Smooth muscle cell of the brain vasculature (primary cell): ENCODE measurements at regions not wholly inside any gene's neighbourhood (a gene's known extent, or its start where the extent isn't known, plus 50 kb on each side); places are given as distances from the start of the nearest gene placed in this dataset.
"Not testable (repeated sequence)": the region's sequence is repeated elsewhere in the genome, so short reads cannot be mapped to it uniquely, and the experiment has no call there.

Experiments used
- DNase-seq: peaks from one replicate; pipeline ENCODE4 v3.0.0-alpha.2; 2012; ENCODE audit warnings: low read depth, low spot score

DNA sequence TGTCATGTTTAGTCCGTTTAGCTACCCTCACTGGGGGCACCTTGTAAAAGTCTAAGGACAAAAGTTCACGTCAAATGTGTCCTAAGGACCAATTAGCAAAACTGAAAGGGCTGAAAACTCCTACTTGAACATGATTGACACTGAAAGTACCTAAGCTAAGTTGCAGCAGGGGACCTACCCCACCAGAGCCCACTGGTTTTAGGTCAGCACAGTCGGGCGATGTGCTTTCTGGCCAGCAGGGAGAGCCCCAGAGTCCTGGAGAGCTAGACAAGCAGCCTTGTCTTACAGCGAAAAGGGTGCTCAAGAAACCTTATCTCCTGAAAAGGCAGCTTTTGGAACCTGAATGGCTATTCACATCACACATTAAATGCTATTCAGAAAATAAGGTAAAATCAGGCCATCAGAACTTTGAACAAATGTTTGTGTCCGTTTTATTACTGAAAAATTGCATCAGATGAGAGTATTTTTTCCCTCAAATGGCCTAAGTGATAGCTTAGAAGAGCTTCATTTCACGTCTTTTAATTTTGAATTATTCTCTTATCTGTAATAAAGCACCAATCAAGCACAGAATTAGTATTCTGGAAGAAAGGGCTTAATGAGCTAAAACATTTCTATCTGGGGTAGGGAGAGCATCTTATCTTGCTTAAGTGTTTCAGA lies 52.2 kb upstream of the MKI67 start:
- DNase-seq = no peak

GRCh38 chr10:128180843-128181242 lies 54.6 kb upstream of the MKI67 start:
- no peak for DNase-seq

DNA sequence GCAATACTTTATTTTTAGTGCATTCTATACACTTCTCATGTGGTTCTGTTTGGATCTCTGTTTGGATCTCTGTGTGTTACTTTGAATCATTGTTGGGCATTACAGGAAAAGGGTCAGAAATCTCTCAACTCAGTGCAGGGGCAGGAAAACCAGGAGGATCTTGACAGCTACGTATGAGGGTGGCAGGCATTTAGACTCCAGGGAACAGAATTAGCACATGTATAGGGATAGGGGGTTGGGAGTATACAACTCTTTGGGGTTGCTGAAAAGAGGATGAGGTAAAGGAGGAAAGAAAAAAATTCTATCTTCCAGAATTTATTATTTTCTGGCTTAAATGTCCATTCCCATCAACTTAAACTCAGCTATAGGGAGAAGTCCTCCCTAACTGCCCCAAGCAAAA lies 59.4 kb upstream of the MKI67 start:
- DNase-seq = no peak

DNA sequence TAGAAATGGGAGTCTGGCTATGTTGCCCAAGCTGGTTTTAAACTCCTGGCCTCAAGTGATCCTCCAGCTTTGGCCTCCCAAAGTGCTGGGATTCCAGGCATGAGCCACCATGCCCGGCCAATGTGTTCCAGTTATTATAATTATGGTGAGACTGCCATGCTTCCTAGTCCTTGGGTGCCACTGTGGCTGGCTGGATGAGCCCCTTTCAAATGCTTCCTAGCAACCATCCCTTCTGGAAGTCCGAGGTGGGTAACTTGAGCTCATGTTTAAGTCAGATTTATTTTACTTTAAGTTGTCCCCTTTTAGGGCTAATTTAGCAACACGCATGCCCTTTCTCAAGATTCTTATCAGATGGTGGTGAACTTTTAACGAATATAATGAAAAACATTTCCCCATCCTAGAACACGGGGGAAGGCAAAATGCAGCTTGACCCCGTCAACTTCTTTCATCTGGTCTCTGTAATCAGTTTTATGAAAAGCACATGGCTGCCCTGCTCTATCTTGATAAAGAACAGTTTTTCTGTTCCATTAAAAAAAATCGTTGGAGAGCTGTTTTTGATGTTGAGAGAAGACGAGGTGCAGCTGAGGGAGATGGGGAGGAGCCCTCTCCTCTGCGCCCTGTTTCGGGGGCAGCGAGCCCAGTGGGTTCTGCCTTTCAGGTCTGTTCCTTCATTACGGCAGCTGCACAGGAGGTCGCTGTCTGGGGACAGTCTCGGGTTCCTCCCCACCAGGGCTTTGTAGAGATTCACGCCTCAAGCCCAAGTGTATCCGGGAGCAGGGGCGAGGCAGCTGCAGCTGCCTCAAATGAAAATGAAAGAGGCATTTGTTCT lies 61.0 kb upstream of the MKI67 start:
- DNase-seq = no peak

GRCh38 chr10:128187788-128188185 lies 61.6 kb upstream of the MKI67 start:
- no peak for DNase-seq

- DNase-seq = no peak
These were observed 63.0 kb upstream of the MKI67 start for GRCh38 chr10:128189176-128189575.

- DNase-seq = no peak
These were observed 65.6 kb upstream of the MKI67 start for GRCh38 chr10:128191847-128192246.

- not testable (repeated sequence) for DNase-seq
These were observed 75.6 kb upstream of the MKI67 start for GRCh38 chr10:128201826-128202225.

DNA sequence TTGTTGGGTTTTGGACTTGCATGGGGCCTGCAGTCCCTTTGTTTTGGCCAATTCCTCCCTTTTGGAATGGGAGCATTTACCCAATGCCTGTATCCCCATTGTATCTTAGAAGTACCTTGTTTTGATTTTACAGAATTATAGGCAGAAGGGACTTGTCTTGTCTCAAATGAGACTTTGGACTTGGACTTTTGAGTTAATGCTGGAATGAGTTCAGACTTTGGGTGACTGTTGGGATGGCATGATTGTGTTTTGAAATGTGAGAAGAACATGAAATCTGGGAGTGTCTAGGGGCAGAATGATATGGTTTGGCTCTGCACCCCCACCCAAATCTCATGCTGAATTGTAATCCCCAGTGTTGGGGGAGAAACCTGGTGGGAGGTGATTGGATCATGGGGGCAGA lies 76.8 kb upstream of the MKI67 start:
- DNase-seq = no peak

- not testable (repeated sequence) for DNase-seq
These were observed 79.4 kb upstream of the MKI67 start for GRCh38 chr10:128205591-128205990.

DNA sequence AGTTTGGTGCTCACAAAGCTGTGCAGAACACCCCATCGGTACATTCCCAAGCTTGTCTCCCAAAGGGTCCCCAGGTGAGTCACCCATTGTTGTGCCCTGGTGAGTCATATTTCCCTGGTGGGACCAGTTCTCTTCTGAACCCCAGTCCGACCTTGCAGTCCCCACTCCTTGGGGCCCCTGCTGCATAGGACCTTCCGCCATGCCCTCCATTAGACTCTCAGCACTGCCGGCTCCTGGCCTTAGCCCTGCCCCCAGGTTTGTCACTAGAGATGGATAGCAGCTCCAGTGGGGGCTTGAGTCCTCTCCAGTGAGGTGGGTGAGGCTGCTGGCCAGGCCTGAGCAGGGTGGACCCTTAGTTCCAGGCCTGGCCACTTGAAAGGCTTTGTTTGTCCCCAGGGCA lies 80.5 kb upstream of the MKI67 start:
- no peak for DNase-seq

DNA sequence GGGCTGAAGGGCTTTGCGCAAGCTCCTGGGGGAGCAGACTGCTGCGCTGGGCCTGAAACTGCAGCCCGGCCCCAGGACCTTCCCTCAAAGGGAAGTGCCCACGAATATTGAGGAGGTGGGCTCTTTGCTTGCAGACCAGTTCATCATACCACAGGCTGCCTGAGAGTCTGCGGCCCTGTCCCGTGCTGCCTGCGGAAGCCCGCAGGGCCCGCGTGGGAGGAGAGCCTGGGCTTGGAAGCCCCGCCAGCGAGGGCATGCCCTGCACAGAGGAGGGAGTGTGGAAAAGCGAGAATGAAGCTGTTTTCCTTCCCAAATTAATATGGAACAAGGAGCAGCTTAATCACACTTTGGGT lies 83.6 kb upstream of the MKI67 start:
- no peak for DNase-seq

DNA sequence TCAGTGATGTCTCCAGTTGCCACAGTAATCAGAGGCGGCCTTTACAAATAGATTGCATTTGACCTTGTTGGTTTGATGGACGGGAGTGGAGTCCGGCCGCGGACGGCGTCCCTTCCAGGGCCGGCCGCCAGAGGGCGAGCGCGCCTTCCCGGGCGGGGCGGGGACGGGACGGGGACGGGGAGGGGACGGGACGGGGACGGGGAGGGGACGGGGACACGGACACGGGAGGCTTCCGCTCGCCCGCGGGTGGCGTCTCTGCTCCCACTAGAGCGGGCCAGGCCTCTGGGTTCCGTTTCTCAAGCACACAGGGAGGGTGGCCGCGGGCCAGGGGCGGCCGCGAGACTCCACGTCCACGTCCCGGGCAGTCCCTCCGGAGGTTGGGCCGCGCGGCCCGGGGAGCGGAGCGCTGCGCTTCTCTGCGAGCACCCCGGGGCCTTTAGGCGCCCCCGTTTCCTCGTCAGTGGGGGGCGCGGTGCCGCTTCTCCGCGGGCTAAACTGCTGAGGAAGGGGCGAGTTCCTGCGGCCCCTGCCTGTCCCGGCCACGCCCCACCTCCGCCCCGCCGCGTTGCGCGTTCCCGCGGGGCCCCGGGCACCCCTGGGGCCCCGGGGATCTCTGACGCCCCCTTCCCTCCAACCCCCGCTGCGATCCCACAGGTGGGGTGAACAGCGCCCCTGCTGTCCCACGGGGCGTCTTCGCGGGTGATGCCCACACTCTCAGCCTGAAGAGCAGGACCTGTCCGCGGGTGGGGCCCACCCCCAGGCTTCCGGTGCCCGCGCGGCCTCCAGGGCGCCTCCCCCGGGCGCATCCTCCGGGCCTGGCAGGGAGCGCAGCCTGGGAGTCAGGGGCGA lies 84.2 kb upstream of the MKI67 start:
- DNase-seq = no peak

DNA sequence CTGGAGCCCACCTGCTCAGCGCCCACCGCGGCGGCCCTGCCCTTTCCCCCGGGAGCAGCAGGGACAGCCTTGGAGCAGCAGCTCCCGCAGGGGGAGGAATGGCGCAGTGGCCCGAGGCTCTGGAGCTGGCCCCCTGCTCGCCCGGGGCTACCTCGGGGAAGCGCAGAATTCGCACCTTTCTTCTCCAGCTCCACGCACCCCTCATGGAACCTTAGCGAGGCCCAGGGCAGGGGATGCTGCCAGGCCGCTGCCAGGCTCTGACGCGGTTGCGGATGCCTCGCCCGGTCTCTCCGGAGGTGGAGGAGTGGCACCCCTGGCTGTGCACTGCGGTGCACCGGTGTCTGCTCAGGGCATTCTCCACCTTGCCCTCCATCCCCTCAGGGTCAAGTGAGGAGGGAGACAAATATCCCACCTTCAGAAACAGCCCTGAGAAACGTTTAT lies 84.9 kb upstream of the MKI67 start:
- no peak for DNase-seq

DNA sequence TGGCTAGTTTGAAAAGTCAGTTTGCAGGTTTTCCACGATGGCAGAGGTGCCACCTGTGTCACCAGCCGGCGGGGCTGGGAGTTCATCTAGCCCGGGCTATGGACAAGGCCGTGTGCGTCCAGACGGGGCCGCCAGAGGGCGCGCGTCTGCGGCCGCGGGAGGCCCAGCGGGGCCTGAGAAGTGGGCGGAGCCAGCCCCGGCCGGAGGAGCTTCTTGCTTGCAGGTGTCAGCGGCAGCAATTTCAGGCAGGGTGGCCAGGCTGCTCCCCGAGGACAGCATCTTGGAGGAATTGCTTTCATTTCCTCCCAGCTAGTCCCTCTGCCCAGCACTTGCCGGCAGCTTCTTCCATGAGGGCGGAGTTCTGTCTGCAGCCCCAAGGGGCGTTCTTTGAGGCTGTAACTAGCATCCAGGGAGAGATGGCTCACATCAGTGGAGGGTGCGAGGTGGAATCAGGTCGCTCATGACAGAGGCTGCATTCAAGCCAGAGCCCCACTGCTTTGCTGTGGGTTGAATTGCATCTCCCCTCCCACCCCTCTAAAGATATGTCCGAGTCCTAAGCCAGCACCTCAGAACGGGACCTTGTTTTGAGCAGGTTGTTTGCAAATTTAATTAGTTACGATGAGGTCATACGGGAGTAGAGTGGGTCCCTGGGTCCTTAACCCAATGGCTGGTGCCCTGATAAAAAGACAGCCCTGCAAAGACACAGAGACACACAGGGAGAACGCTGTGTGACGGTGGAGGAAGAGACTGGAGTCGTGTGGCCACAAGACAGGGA lies 85.9 kb upstream of the MKI67 start:
- peak; percentile 33 for DNase-seq

DNA sequence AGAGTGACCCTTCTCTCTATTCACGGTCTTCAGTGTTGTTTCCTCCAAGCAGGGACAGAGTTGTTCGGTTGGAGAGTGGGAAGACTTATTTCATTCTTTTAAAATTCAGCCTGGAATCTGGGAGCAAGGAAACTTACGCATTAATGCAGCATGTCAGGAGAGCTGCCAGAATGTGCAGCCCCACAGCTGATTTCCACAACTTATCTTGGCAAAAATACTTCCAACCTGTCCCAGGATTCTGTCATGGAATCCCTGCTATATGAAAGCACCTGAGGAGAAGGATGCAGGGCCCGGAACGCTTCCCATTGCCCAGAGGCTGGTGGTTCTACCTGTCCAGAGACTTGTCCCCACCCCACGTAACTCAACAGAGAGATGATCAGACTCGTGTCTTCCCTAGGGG lies 86.9 kb upstream of the MKI67 start:
- no peak for DNase-seq

DNA sequence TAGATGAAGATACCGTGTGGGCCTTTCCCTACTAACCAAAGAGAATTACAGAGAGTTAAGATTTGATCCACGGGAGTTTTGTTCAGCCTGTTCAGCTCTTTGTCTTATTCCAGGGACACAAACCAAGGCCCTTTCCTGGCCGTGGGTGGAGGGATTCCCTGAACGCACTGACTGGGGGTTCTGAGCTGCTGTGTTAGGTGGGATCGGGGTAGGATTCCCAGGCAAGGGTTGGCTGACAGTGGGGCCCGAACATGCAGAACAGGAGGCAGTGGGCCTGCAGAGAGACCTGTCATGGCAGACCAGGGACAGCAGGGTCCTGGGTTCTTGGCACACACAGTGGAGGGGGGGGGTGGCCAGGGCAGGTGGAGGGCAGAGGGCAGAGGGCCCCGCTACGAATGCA lies 89.5 kb upstream of the MKI67 start:
- no peak for DNase-seq

DNA sequence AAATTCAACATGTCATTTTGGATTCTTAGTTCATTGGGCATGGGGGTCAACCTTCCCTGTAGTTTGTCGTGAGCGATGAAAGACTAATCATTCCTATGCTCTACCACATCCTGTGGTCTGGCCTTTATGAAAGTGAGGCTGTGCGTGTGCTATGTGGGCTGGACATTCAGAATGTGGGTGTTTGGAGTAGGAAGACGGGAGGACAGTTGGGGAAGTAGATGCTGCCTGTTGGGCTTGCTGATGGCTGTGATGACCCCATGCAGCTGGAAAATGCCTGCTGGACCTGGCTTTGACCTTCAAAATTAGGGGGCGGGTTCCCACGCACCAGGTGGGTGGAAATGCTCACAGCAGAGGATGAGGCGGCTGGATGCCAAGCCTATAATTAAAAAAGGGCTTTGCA lies 90.9 kb upstream of the MKI67 start:
- no peak for DNase-seq

- DNase-seq = no peak
These were observed 91.9 kb upstream of the MKI67 start for GRCh38 chr10:128218161-128218560.

GRCh38 chr10:128219295-128219694 lies 93.1 kb upstream of the MKI67 start:
- DNase-seq = no peak

DNA sequence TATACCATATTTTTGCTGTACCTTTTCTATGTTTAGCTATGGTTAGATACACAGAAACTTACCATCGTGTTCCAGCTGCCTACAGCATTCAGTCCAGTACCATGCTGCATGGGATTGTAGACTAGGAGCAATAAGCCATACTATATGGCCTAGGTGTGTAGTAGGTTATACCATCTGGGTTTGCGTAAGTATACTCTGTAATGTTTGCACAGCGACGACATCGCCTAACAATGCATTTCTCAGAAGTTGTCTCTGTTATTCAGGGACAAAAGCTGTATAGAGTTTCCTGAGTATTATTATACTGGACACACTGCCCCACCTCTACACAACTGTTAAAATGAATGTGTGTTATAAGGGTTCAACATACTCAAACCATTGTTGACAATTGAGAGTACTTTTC lies 93.8 kb upstream of the MKI67 start:
- DNase-seq = no peak

GRCh38 chr10:128221117-128221516 lies 94.9 kb upstream of the MKI67 start:
- no peak for DNase-seq
